ENCODE measurements at regions not wholly inside any gene's neighbourhood (a gene's known extent, or its start where the extent isn't known, plus 50 kb on each side); places are given as distances from the start of the nearest gene placed in this dataset.
"Not testable (repeated sequence)": the region's sequence is repeated elsewhere in the genome, so short reads cannot be mapped to it uniquely, and the experiment has no call there.

DNA sequence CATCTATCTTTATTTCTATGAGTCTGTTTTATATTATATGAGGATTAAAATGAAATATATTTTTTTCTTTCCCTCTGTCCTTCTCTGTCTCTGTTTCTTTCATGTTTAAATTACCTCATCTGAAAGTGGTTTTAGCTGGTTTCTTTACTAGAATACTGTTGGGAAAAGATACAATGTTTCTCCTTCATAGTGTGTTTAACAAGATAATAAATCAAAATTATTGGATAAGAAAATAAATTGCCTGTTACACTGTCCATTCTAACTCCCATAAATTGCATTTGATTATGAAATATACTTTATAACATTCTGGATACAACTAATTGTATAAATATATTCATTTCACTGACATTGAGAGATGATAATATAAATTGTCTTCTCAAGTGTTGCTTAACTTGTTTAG lies 1168.0 kb downstream of the PLA2G4A start:
- no peak for ATAC-seq
- TF ChIP-seq TCF4 (CRISPR knock-in tag; IDR thresholded peaks at IDR 0.05; ENCODE audit: borderline replicate concordance) (no peak), ZNF8 (CRISPR knock-in tag; IDR thresholded peaks at IDR 0.05) (no peak), ESRRG (CRISPR knock-in tag; IDR thresholded peaks at IDR 0.05) (no peak), CREB5 (CRISPR knock-in tag; IDR thresholded peaks at IDR 0.05; ENCODE audit: low read depth) (no peak), RARB (CRISPR knock-in tag; IDR thresholded peaks at IDR 0.05) (no peak), CSDC2 (CRISPR knock-in tag; IDR thresholded peaks at IDR 0.05) (no peak), BACH2 (CRISPR knock-in tag; IDR thresholded peaks at IDR 0.05; ENCODE audit: borderline replicate concordance) (no peak), PPARA (CRISPR knock-in tag; IDR thresholded peaks at IDR 0.05; ENCODE audit: borderline replicate concordance) (no peak)
- TF ChIP-seq, protein P1, sequence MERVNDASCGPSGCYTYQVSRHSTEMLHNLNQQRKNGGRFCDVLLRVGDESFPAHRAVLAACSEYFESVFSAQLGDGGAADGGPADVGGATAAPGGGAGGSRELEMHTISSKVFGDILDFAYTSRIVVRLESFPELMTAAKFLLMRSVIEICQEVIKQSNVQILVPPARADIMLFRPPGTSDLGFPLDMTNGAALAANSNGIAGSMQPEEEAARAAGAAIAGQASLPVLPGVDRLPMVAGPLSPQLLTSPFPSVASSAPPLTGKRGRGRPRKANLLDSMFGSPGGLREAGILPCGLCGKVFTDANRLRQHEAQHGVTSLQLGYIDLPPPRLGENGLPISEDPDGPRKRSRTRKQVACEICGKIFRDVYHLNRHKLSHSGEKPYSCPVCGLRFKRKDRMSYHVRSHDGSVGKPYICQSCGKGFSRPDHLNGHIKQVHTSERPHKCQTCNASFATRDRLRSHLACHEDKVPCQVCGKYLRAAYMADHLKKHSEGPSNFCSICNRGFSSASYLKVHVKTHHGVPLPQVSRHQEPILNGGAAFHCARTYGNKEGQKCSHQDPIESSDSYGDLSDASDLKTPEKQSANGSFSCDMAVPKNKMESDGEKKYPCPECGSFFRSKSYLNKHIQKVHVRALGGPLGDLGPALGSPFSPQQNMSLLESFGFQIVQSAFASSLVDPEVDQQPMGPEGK (CRISPR knock-in tag; IDR thresholded peaks at IDR 0.05; ENCODE audit: borderline replicate concordance): no peak

GRCh38 chr1:187999973-188000372 lies 1171.2 kb downstream of the PLA2G4A start:
- TF ChIP-seq SNAI2 (CRISPR knock-in tag; IDR thresholded peaks at IDR 0.05) (no peak), ARNTL (CRISPR knock-in tag; IDR thresholded peaks at IDR 0.05; ENCODE audit: borderline replicate concordance, low read depth) (no peak), OSR1 (CRISPR knock-in tag; IDR thresholded peaks at IDR 0.05) (no peak), TSHZ2 (CRISPR knock-in tag; IDR thresholded peaks at IDR 0.05) (no peak), TCF4 (CRISPR knock-in tag; IDR thresholded peaks at IDR 0.05; ENCODE audit: borderline replicate concordance) (no peak), BACH2 (CRISPR knock-in tag; IDR thresholded peaks at IDR 0.05; ENCODE audit: borderline replicate concordance) (no peak), ESRRG (CRISPR knock-in tag; IDR thresholded peaks at IDR 0.05) (no peak), PPARA (CRISPR knock-in tag; IDR thresholded peaks at IDR 0.05; ENCODE audit: borderline replicate concordance) (no peak), ZNF70 (CRISPR knock-in tag; IDR thresholded peaks at IDR 0.05) (no peak), ZFP3 (CRISPR knock-in tag; IDR thresholded peaks at IDR 0.05) (no peak), ZC3H10 (CRISPR knock-in tag; IDR thresholded peaks at IDR 0.05) (no peak), CSDC2 (CRISPR knock-in tag; IDR thresholded peaks at IDR 0.05) (no peak), ZNF565 (CRISPR knock-in tag; conservative IDR thresholded peaks at IDR 0.05; ENCODE audit: low read depth) (no peak), CREB5 (CRISPR knock-in tag; IDR thresholded peaks at IDR 0.05; ENCODE audit: low read depth) (no peak), ZFP30 (CRISPR knock-in tag; IDR thresholded peaks at IDR 0.05) (no peak)
- TF ChIP-seq, protein P2, sequence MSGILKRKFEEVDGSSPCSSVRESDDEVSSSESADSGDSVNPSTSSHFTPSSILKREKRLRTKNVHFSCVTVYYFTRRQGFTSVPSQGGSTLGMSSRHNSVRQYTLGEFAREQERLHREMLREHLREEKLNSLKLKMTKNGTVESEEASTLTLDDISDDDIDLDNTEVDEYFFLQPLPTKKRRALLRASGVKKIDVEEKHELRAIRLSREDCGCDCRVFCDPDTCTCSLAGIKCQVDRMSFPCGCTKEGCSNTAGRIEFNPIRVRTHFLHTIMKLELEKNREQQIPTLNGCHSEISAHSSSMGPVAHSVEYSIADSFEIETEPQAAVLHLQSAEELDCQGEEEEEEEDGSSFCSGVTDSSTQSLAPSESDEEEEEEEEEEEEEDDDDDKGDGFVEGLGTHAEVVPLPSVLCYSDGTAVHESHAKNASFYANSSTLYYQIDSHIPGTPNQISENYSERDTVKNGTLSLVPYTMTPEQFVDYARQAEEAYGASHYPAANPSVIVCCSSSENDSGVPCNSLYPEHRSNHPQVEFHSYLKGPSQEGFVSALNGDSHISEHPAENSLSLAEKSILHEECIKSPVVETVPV (CRISPR knock-in tag; IDR thresholded peaks at IDR 0.05): no peak
- ATAC-seq: peak; percentile 74

DNA sequence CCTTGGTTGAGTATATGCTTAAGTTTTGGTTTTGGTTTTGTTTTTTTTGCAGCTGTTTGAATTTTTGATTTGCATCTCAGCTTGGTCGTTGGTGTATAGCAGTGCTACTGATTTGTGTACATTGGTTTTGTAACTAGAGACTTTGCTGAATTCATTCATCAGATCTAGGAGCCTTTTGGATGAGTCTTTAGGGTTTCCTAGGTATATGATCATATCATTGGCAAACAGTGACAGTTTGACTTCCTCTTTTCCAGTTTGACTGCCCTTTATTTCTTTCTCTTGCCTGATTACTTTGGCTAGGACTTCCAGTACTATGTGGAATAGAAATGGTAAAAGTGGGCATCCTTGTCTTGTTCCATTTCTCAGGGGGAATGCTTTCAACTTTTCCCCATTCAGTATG lies 1174.9 kb downstream of the PLA2G4A start:
- not testable (repeated sequence) for ATAC-seq

DNA sequence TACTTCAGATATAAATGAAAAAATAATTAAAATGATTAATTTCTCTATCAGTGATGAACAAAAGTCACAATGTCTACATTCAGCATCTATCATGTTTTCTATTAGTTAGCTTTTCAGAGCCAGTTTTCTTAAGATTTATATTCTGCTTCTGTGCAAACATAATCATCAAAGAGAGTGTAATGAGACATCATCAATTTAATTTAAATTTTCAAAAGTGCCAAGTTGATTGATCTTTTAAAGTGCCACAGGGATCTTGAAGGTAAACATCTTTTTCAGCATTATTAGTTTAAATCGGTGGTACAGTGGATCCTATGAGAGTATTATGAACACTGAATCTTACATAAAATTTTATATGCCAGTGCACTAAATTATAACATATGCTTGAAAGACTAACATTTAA lies 1176.1 kb downstream of the PLA2G4A start:
- TF ChIP-seq, protein P3, sequence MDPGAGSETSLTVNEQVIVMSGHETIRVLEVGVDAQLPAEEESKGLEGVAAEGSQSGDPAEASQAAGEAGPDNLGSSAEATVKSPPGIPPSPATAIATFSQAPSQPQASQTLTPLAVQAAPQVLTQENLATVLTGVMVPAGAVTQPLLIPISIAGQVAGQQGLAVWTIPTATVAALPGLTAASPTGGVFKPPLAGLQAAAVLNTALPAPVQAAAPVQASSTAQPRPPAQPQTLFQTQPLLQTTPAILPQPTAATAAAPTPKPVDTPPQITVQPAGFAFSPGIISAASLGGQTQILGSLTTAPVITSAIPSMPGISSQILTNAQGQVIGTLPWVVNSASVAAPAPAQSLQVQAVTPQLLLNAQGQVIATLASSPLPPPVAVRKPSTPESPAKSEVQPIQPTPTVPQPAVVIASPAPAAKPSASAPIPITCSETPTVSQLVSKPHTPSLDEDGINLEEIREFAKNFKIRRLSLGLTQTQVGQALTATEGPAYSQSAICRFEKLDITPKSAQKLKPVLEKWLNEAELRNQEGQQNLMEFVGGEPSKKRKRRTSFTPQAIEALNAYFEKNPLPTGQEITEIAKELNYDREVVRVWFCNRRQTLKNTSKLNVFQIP (CRISPR knock-in tag; IDR thresholded peaks at IDR 0.05; ENCODE audit: borderline replicate concordance, low read depth): no peak
- TF ChIP-seq TCF4 (CRISPR knock-in tag; IDR thresholded peaks at IDR 0.05; ENCODE audit: borderline replicate concordance): no peak
- TF ChIP-seq, protein P1 (CRISPR knock-in tag; IDR thresholded peaks at IDR 0.05; ENCODE audit: borderline replicate concordance): no peak
- no peak for TF ChIP-seq ZFP30 (CRISPR knock-in tag; IDR thresholded peaks at IDR 0.05)
- no peak for TF ChIP-seq RARB (CRISPR knock-in tag; IDR thresholded peaks at IDR 0.05)
- no peak for ATAC-seq

All from SK-N-SH treated with all-trans-retinoic acid at 6 μM for 48 hours (cell line).